Breast epithelium (tissue), 4 donors: ENCODE measurements at regions not wholly inside any gene's neighbourhood (a gene's known extent, or its start where the extent isn't known, plus 50 kb on each side); places are given as distances from the start of the nearest gene placed in this dataset.

Source experiments
- DNase-seq, 2 donors: peaks; one replicate each; pipeline ENCODE4 v3.0.0-alpha.2; 2019; ENCODE audit warnings: low spot score in 2 of 2
- H3K27ac ChIP-seq, 2 donors: fragments of 200-600 bp; sonication (generic) in 1 of 2; one replicate each; pipeline ENCODE4 v1.5.1; 2016 to 2019; ENCODE audit warnings: mild to moderate bottlenecking in 1 of 2
- H3K27me3 ChIP-seq, 2 donors: fragments of 200-600 bp; sonication (generic) in 1 of 2; one replicate each; pipeline versions ENCODE4 v1.5.1 to v1.6.0; 2017 to 2019; ENCODE audit warnings: control low read depth in 1 of 2, mild to moderate bottlenecking in 1 of 2
- H3K36me3 ChIP-seq: fragments of 200-600 bp; one replicate; pipeline ENCODE4 v1.5.1; 2019
- H3K4me1 ChIP-seq, 2 donors: fragments of 200-600 bp; sonication (generic); one replicate each; pipeline ENCODE4 v1.5.1; 2016 to 2019; ENCODE audit warnings: control low read depth in 1 of 2
- H3K4me3 ChIP-seq, 3 donors: fragments of 200-600 bp; sonication (generic); 1 replicate in 2 of 3; 2 replicates in 1 of 3; pipeline ENCODE4 v1.5.1; 2016 to 2019; ENCODE audit warnings: mild to moderate bottlenecking in 3 of 3, moderate library complexity in 2 of 3
- H3K9me3 ChIP-seq, 2 donors: fragments of 200-600 bp; sonication (generic) in 1 of 2; one replicate each; pipeline ENCODE4 v1.5.1; 2016 to 2019; ENCODE audit warnings: control low read depth in 1 of 2
- POLR2A ChIP-seq: fragments of 450-650 bp; IDR thresholded peaks from one replicate; pipeline ENCODE4 v1.6.1; 2016; ENCODE audit warnings: antibody characterized with exemption, mild to moderate bottlenecking, moderate library complexity
- POLR2AphosphoS5 ChIP-seq, 3 donors: sonication (generic); formaldehyde crosslinking; IDR thresholded peaks; one replicate each; pipeline ENCODE4 v1.6.1; 2017; ENCODE audit warnings: antibody characterized with exemption in 3 of 3
- intact Hi-C: fragments of 100-400 bp; cut with DNase I; formaldehyde crosslinking; loops from one replicate; pipeline ENCODE4 v1.15.1; 2023; ENCODE audit warnings: low total_unique reads
- TF ChIP-seq, protein P1 (sequence below), 3 donors: fragments of 450-650 bp; IDR thresholded peaks; one replicate each; pipeline ENCODE4 v1.5.1; 2016 to 2017; ENCODE audit warnings: antibody characterized with exemption in 3 of 3, mild to moderate bottlenecking in 3 of 3, moderate library complexity in 3 of 3

DNA sequence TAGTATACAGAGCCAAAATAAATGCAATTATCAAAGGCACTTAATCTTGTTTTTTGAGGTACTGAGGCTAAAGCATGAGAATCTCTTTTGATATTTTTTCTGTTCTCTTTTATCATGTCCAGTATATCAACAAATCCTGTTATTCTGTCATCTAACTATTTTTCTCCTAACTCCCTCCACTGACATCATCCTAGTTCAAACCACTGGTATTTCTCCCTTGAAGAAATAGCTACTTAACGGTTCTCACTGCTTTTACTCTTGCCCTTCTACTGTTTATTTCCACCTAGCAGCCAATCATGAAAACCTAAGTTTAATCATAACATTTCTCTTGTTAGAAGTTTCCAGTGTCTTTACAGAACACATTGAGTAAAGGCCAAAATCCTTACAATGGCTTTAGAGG, 317.6 kb downstream of the GPD2 start:
- TF ChIP-seq POLR2A: no peak
- TF ChIP-seq, protein P1, sequence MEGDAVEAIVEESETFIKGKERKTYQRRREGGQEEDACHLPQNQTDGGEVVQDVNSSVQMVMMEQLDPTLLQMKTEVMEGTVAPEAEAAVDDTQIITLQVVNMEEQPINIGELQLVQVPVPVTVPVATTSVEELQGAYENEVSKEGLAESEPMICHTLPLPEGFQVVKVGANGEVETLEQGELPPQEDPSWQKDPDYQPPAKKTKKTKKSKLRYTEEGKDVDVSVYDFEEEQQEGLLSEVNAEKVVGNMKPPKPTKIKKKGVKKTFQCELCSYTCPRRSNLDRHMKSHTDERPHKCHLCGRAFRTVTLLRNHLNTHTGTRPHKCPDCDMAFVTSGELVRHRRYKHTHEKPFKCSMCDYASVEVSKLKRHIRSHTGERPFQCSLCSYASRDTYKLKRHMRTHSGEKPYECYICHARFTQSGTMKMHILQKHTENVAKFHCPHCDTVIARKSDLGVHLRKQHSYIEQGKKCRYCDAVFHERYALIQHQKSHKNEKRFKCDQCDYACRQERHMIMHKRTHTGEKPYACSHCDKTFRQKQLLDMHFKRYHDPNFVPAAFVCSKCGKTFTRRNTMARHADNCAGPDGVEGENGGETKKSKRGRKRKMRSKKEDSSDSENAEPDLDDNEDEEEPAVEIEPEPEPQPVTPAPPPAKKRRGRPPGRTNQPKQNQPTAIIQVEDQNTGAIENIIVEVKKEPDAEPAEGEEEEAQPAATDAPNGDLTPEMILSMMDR (IDR thresholded peaks at IDR 0.05): no peak
- no peak for TF ChIP-seq POLR2AphosphoS5 (IDR thresholded peaks at IDR 0.05)
- H3K36me3 ChIP-seq: no peaks in the 10 kb centered on the region
- H3K9me3 ChIP-seq: no peaks in the 10 kb centered on the region
- H3K4me3 ChIP-seq: no peak overlapping the region
- no peak for DNase-seq
- H3K4me1 ChIP-seq: no peaks in the 10 kb centered on the region
- H3K27ac ChIP-seq: no peak overlapping the region
- intact Hi-C loops: no loop called here
- H3K27me3 ChIP-seq: no peaks in the 10 kb centered on the region

DNA sequence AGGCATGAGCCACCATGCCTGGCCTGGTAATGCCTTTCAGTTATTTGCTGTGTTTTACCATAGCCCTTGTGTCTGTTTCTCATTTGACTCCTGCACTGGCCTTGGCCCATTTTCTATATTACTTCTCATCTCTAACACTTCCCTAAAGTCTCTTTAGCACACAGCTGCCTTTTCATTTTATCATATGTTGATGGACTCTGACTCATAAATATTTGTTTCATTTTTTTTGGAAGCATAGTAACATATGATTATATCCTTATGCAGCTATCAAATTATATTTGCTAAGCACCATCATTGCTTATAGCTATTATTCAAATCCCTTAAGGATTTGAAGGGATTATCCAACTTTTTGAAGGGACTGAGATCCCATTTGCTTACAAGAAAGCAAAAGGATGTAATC, 320.3 kb downstream of the GPD2 start:
- Histone ChIP-seq H3K36me3 (no peaks in the 10 kb centered on the region), H3K9me3 (no peaks in the 10 kb centered on the region), H3K27ac (no peak overlapping the region), H3K27me3 (no peaks in the 10 kb centered on the region), H3K4me1 (no peaks in the 10 kb centered on the region), H3K4me3 (no peak overlapping the region)
- TF ChIP-seq, protein P1 (IDR thresholded peaks at IDR 0.05): no peak
- TF ChIP-seq POLR2AphosphoS5 (IDR thresholded peaks at IDR 0.05): no peak
- no peak for TF ChIP-seq POLR2A
- intact Hi-C loops: no loop called here
- DNase-seq: no peak

DNA sequence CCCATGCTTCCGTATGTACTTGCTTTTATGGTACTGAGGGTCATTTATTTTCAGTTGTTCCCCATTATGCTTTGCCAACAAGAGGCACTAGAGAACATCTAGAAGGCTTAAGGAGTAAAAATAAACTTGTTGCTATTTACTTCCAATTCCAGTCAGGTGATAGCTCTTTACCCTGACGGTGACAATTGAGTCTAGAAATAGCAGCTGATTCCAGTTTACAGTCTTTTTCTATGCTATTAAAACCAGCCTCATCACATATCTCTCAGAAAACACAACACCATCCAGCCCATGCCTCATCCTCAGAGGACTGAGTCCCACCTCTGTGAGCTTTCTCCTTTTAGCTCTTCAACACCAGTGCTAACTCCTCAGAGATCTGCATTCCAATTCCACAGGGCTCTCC, 327.0 kb downstream of the GPD2 start:
- Histone ChIP-seq H3K9me3 (no peaks in the 10 kb centered on the region), H3K4me1 (no peaks in the 10 kb centered on the region), H3K27ac (no peak overlapping the region), H3K4me3 (no peak overlapping the region), H3K27me3 (no peaks in the 10 kb centered on the region), H3K36me3 (no peaks in the 10 kb centered on the region)
- DNase-seq: no peak
- intact Hi-C loops: no loop called here
- TF ChIP-seq, protein P1 (IDR thresholded peaks at IDR 0.05): no peak
- TF ChIP-seq POLR2A (no peak), POLR2AphosphoS5 (IDR thresholded peaks at IDR 0.05) (no peak)

DNA sequence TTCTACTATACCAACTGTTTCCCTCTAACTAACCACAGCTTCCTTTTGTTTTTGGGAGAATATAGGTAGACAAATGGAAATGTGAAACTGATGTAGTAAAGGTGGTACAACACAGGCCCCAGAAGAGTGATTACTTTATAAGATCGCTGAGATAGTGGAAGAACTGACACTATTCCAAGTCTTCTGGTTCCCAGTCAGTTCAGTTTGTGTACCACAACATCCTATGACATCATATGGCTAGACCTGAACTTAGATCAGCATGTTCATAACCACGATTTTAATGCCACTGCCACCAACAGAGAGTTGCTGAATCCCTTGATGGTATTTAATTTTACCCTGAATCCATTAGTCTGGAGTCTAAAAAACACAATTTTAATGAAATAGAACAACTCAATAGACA, 328.9 kb downstream of the GPD2 start:
- Histone ChIP-seq H3K4me1 (no peaks in the 10 kb centered on the region), H3K4me3 (no peak overlapping the region), H3K9me3 (peaks cover 0 to 12% of the 10 kb centered on the region in 2 donors), H3K27me3 (no peaks in the 10 kb centered on the region), H3K36me3 (peaks cover 5% of the 10 kb centered on the region), H3K27ac (no peak overlapping the region)
- intact Hi-C loops: no loop called here
- TF ChIP-seq, protein P1 (IDR thresholded peaks at IDR 0.05): no peak
- TF ChIP-seq POLR2AphosphoS5 (IDR thresholded peaks at IDR 0.05) (no peak), POLR2A (no peak)
- no peak for DNase-seq

GRCh38 chr2:156765450-156765849, 329.3 kb downstream of the GPD2 start:
- DNase-seq: no peak
- peaks cover 5% of the 10 kb centered on the region for H3K36me3 ChIP-seq
- H3K4me1 ChIP-seq: no peaks in the 10 kb centered on the region
- H3K27ac ChIP-seq: no peak overlapping the region
- H3K4me3 ChIP-seq: no peak overlapping the region
- TF ChIP-seq, protein P1 (IDR thresholded peaks at IDR 0.05): no peak
- TF ChIP-seq POLR2AphosphoS5 (IDR thresholded peaks at IDR 0.05) (no peak), POLR2A (no peak)
- H3K9me3 ChIP-seq: peaks cover 0 to 16% of the 10 kb centered on the region in 2 donors
- intact Hi-C loops: no loop called here
- H3K27me3 ChIP-seq: no peaks in the 10 kb centered on the region
